LNCAP (cell line): ENCODE measurements at regions not wholly inside any gene's neighbourhood (a gene's known extent, or its start where the extent isn't known, plus 50 kb on each side); places are given as distances from the start of the nearest gene placed in this dataset.

Experiments
- TF ChIP-seq, protein P1 (sequence below): fragments of 450-650 bp; IDR thresholded peaks from 2 replicates; pipeline ENCODE4 v1.5.1; 2017; ENCODE audit warnings: mild to moderate bottlenecking

DNA sequence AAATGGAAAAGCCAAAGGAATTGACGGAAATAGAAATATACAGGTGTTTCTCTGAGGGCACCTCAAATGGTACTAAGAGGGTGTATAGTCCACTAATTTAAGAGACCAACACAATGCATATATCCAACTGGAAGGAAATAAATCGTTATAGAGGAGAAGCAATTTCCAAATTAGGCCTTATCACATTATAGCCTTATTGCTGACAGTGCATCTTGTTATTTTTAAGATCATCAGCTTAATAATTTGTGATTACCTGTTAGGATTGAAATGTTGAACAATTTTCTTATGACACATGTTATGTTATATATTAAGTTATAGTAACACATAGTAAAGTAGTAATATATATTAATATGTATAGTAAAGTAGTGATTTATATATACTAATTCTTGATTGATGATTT lies 915.7 kb upstream of the PCDH9 start:
- TF ChIP-seq, protein P1, sequence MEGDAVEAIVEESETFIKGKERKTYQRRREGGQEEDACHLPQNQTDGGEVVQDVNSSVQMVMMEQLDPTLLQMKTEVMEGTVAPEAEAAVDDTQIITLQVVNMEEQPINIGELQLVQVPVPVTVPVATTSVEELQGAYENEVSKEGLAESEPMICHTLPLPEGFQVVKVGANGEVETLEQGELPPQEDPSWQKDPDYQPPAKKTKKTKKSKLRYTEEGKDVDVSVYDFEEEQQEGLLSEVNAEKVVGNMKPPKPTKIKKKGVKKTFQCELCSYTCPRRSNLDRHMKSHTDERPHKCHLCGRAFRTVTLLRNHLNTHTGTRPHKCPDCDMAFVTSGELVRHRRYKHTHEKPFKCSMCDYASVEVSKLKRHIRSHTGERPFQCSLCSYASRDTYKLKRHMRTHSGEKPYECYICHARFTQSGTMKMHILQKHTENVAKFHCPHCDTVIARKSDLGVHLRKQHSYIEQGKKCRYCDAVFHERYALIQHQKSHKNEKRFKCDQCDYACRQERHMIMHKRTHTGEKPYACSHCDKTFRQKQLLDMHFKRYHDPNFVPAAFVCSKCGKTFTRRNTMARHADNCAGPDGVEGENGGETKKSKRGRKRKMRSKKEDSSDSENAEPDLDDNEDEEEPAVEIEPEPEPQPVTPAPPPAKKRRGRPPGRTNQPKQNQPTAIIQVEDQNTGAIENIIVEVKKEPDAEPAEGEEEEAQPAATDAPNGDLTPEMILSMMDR = no peak

DNA sequence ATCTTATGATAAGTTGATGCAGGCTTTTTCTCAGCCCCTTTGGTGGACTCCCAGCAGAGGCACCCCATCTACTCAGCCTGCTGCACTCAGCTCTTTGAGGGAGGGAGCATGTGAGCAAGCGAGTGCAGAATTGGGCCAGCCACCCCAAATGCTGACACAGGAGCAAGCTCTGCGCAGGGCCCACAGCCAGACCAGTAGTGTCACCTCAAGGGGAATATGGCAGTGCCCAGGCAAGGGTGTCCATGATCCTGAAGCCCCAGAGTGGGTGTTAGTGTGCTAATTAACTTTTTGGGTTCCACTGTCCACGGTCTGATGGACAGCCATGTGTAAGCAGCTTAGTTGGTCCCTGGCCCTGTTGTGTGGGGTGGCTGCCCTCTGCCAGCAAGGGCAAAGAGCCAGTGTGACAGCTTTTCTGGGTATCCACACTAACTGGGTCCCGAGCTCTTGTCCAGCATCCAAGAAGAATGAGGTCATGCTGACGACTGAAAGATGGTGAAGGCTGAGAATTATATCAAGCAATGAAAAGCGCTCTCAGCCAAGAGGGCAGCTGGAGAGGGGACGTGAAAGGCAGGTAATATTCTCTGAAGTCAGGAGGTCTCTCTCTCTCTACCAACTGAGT lies 898.3 kb upstream of the PCDH9 start:
- TF ChIP-seq, protein P1 = no peak

DNA sequence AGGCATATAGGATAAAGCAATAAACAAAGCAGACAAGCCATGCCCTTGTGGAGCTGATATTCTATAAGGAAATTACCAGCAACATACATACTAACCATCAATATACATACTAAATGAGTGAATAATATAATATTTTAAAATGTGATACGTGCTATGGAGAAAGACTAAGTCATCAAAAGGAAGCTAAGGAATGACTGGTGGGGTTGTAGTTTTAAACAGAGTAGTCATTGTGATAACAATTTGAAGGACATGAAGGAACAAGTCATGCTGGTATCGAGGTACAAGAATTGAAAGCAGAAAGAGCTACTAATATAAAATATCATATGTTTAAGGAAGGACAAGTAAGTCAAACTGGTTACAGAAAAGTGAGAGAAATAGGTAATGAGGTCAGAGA lies 894.9 kb upstream of the PCDH9 start:
- TF ChIP-seq, protein P1 = no peak

DNA sequence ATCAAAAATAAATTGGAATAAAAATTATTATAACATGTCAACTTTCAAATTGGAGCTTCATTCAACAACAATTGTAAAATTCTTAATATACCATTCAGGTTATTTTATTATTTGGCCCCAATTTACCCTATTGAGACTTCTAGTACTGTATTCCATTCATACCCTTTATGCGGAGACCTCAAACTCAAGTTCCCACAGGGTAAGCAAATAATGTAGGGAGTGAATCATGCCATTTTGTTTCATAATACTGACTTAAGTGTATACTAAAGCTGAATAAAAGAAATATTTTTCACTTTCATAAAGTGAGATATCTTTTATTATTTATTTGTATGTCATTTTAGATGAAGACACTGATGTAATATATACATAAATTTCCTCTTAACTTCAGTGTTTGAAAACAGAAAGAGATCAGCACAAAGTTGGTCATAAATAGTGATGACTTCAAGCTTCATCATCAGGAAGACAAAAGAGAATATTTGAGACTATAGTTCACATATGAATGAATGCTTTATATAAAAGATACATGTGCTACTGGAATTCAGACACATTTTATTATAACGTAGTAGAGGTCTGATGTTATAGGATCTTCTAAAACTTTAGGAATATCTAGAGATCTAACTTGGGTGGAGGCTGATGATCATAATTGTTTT lies 894.4 kb upstream of the PCDH9 start:
- TF ChIP-seq, protein P1 = no peak

DNA sequence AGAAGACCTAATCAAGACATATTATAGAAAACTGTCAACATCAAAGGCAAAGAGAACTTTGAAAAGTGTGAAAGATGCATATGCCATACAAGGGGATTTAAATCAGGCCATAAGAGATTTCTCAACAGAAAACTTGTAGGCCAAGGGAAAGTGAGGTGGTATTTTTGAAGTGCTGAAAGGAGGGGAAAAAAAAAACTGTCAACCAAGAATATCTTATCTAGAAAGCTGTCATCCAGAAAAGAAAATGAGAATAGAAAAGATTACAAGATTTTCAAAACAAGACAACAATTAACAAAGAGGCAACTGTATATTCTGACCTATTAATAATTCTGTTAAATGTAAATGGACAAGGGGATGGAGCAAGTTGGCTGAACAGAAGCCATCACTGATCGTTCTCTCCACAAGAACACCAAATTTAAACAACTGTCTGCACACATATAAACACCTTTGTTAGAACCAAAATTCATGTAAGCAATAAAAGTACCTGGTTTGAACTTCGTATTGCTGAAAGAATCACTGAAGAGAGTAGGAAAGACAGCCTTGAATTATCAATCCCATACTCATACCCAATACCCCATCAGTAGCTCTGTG lies 880.1 kb upstream of the PCDH9 start:
- TF ChIP-seq, protein P1 = no peak

DNA sequence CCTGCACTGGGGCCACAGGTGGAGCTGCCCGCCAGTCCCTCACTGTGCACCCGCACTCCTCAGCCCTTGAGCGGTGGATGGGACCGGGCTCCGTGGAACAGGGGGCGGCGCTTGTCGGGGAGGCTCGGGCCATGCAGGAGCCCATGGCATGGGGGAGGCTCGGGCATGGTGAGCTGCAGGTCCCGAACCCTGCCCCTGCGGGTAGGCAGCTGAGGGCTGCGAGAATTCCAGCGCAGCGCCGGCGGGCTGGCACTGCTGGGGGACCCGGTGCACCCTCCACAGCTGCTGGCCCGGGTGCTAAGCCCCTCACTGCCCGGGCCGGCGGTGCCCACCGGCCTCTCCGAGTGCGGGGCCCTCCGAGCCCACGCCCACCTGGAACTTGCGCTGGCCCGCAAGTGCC lies 877.5 kb upstream of the PCDH9 start:
- TF ChIP-seq, protein P1 = no peak

DNA sequence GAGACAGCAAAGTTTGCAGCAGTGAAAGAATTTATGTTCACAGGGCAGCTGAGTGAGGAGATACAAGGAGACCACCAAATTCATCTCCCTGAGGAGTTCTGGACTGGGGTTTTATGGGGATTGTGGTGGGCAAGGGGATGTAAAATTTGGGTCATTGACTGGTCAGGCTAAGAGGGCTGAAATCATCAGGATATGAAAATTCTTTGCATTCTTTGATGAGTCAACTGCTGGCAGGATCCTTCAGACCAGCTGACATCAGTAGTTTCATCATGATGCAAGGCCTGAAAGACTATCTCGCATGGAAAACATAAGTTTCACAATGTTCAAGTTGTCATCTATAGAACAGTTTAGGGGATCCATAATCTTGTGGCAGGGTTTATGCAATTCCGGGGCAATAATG lies 869.5 kb upstream of the PCDH9 start:
- TF ChIP-seq, protein P1 = no peak
